ENCODE measurements at regions not wholly inside any gene's neighbourhood (a gene's known extent, or its start where the extent isn't known, plus 50 kb on each side); places are given as distances from the start of the nearest gene placed in this dataset.

DNA sequence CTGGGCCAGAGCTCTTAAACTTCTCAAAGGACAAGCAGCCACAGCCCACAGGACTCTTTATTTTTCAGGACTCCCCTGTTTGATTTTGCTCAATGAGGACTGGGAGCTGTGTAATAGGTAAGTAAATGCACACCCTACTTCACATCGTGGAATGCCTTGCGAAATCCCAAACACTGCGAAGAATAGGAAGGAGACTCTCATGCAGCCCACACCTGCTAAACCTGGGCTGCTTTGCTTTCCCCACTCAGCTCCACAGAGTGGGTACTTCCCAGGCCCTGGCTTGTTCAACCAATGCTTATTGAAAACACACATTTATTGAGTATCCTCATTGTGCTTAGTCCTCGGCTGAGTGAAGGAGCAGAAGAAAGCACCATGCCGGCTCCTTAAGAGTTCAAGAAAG lies 103.3 kb upstream of the FSTL4 start:
- intact Hi-C loops (cut with DNase I, micrococcal nuclease) = no loop called here
- no peak for ATAC-seq
- Mint-ChIP-seq H3K9me3 (ENCODE audit: low read depth) (peaks cover 5% of the 10 kb centered on the region), H3K36me3 (ENCODE audit: low read depth) (no peaks in the 10 kb centered on the region), H3K4me3 (no peak overlapping the region), H3K27me3 (peaks cover 12% of the 10 kb centered on the region), H3K27ac (no peak overlapping the region), H3K4me1 (no peaks in the 10 kb centered on the region)
- CTCF ChIA-PET = interaction anchor here (1.6 kb wide), 1 partner anchor 11 kb away, joined by 4 read pairs; no protein-coding TSS in a partner anchor
- DNase-seq = no peak
- POLR2A ChIA-PET = no interaction called here

DNA sequence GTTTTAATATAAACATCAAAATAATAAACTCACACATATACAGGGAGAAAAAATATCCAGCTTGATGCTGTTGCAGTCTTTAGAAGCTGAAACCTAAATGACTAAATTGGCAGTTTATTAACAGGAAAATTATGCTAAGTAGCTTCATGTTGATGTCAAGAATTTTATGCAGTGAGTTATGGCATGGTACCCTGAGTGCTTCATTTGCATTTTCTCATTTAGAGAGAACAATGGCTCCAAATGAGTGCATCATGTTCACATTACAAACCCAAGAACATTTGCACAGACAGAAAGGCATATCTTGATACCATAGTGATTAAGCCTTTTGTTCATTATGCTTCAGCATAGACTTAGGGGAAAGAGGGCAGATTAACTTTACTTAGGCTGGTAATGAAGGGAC lies 102.9 kb upstream of the FSTL4 start:
- Mint-ChIP-seq H3K4me1 (no peaks in the 10 kb centered on the region), H3K27me3 (peaks cover 10% of the 10 kb centered on the region), H3K27ac (no peak overlapping the region), H3K9me3 (ENCODE audit: low read depth) (peaks cover under 1% of the 10 kb centered on the region), H3K4me3 (no peak overlapping the region), H3K36me3 (ENCODE audit: low read depth) (no peaks in the 10 kb centered on the region)
- intact Hi-C loops (cut with DNase I, micrococcal nuclease) = no loop called here
- ChIA-PET POLR2A (no interaction called here), CTCF (no interaction called here)
- DNase-seq (no peak), ATAC-seq (no peak)

DNA sequence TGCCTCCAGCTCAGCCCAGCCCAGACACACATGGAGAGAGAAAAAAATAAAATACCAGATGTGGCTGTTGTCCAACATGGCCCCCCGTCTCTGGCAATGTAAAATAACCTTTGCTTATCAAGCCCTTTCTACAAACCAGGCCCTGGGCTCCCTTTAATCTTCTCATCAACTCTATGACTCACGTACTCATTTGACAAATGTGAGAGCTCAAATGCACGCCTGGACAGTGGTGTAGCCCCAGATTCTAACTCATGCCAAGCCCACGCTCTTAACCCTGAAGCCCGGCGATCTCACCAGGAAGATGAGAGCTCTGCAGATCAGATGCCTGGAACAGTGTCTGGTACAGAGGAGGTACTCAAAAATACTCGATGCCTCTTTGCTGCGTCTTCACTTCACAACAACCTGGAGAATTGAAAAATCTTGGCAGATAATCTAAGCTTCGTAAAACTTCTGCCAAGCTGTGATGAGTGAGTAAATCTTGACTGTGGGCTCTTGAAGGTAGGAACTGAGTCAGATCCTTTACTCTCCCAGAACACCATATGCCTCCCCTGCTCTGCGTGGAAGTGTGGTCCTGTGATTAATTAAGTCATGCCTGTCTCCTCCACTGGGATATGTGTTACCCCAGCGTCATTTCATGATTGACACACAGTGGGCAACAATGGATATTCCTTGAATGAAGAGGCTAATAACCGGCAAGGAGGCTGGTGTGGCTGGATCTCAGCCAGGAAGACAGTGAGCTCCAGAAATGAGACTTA lies 102.0 kb upstream of the FSTL4 start:
- ChIA-PET POLR2A (no interaction called here), CTCF (no interaction called here)
- intact Hi-C loops (cut with DNase I, micrococcal nuclease) = no loop called here
- no peaks in the 10 kb centered on the region for H3K36me3 Mint-ChIP-seq (ENCODE audit: low read depth)
- no peaks in the 10 kb centered on the region for H3K9me3 Mint-ChIP-seq (ENCODE audit: low read depth)
- DNase-seq (no peak), ATAC-seq (no peak)
- no peak overlapping the region for H3K27ac Mint-ChIP-seq
- peaks cover 10% of the 10 kb centered on the region for H3K27me3 Mint-ChIP-seq
- no peak overlapping the region for H3K4me3 Mint-ChIP-seq
- no peaks in the 10 kb centered on the region for H3K4me1 Mint-ChIP-seq

DNA sequence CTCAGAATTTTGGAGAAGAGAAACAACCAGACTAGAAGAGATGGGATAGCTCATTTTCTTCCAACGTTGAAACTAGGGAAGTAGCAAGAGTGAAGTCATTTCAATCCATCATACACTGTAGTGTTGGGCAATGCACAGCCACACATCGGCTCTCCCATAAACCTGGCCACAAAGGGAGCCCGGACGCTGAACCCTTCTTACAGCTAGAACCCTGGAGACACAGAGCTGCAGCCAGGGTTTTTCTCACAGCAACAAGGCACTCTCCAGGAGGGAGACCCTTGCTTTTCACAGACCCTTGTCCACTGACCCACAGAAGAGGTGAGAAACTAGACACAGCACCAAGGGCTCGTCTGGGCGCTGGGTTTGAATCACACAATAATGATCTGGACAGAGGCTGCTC lies 101.4 kb upstream of the FSTL4 start:
- H3K4me1 Mint-ChIP-seq = no peaks in the 10 kb centered on the region
- H3K36me3 Mint-ChIP-seq (ENCODE audit: low read depth) = no peaks in the 10 kb centered on the region
- POLR2A ChIA-PET = no interaction called here
- H3K27ac Mint-ChIP-seq = no peak overlapping the region
- ATAC-seq (no peak), DNase-seq (no peak)
- H3K27me3 Mint-ChIP-seq = peaks cover 10% of the 10 kb centered on the region
- no peak overlapping the region for H3K4me3 Mint-ChIP-seq
- intact Hi-C loops (cut with DNase I, micrococcal nuclease) = no loop called here
- CTCF ChIA-PET = no interaction called here
- no peaks in the 10 kb centered on the region for H3K9me3 Mint-ChIP-seq (ENCODE audit: low read depth)

DNA sequence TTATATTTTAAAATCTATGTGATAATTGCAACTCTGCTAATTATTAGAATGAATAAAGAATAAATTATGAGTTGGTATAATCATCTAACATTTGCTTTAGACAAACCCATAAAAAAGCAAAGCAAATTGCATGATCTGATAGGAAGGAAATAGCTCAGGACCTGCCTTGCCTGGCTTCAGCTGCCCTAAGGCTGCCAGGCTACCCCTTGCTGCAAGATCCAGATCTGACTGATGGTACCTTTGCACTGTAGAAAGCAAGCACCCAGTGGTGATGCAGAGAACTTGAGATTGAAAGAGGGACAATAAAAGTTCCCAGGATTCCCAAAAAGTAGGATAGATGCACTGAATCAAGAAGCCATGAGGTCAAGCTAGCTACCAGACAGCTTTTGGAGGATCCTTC lies 100.9 kb upstream of the FSTL4 start:
- ChIA-PET CTCF (interaction anchor here (0.5 kb wide), 1 partner anchor 54 kb away, joined by 3 read pairs; no protein-coding TSS in a partner anchor), POLR2A (no interaction called here)
- H3K36me3 Mint-ChIP-seq (ENCODE audit: low read depth) = no peaks in the 10 kb centered on the region
- no peaks in the 10 kb centered on the region for H3K9me3 Mint-ChIP-seq (ENCODE audit: low read depth)
- DNase-seq = no peak
- no peaks in the 10 kb centered on the region for H3K4me1 Mint-ChIP-seq
- intact Hi-C loops (cut with DNase I, micrococcal nuclease) = no loop called here
- no peak overlapping the region for H3K4me3 Mint-ChIP-seq
- peaks cover 6% of the 10 kb centered on the region for H3K27me3 Mint-ChIP-seq
- no peak for ATAC-seq
- H3K27ac Mint-ChIP-seq = no peak overlapping the region

DNA sequence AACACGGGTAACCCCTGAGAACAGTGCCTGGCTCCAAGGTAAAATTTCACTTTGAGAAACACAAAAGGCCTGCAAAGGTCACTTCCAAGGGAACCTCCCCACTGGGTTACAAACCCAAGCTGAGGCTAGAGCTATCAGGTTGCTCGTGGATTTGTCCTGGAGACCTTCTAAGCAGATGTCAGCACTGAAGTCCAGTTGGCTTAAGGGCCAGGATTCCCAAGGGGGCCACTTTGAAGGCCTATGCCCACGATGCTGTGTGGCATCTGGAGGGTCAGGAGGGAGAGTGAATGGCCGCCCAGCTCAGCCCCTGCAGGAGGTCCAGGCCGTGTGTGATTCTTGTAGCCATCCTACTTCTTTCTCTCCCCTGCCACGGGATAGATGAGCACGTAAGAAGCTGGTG lies 100.2 kb upstream of the FSTL4 start:
- CTCF ChIA-PET = interaction anchor here (0.9 to 1.3 kb wide), 2 partner anchors 24 to 48 kb away, joined by 3 to 5 read pairs; no protein-coding TSS in a partner anchor
- ATAC-seq = no peak
- no peak for DNase-seq
- POLR2A ChIA-PET = no interaction called here
- Mint-ChIP-seq H3K9me3 (ENCODE audit: low read depth) (no peaks in the 10 kb centered on the region), H3K27ac (no peak overlapping the region), H3K4me1 (no peaks in the 10 kb centered on the region), H3K36me3 (ENCODE audit: low read depth) (no peaks in the 10 kb centered on the region), H3K4me3 (no peak overlapping the region), H3K27me3 (peaks cover 5% of the 10 kb centered on the region)
- intact Hi-C loops (cut with DNase I, micrococcal nuclease) = no loop called here

DNA sequence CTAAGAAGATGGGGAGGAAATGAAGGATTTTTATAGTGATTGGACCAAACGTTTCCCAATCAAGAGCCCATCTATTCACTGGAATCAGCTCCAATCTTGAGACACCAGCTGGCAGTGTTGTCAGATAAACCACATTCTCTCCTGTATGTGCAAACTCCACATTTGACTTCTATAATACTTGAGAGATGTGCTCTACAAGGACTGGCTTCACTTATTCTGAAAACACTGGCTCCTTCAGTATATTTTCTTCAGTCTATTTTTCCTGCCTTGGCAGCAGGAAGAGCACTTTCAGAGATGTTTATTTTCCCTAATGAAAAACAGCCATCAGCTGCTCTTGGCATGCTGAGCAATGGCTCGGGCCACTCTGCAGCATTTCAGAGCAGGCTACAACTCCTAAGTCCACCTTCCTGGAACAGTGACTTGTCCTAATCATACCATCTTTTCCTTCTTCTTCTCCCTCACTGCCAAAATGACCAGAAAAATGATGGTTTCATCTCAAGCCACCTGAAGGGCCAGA lies 96.9 kb upstream of the FSTL4 start:
- Mint-ChIP-seq H3K9me3 (ENCODE audit: low read depth) (no peaks in the 10 kb centered on the region), H3K36me3 (ENCODE audit: low read depth) (no peaks in the 10 kb centered on the region), H3K4me3 (no peak overlapping the region), H3K27me3 (peaks cover 2% of the 10 kb centered on the region), H3K4me1 (no peaks in the 10 kb centered on the region), H3K27ac (no peak overlapping the region)
- intact Hi-C loops (cut with DNase I, micrococcal nuclease) = no loop called here
- ATAC-seq (no peak), DNase-seq (no peak)
- ChIA-PET CTCF (interaction anchor here (0.5 to 0.6 kb wide), 3 partner anchors 98 to 156 kb away, joined by 3 read pairs; no protein-coding TSS in a partner anchor), POLR2A (no interaction called here)

DNA sequence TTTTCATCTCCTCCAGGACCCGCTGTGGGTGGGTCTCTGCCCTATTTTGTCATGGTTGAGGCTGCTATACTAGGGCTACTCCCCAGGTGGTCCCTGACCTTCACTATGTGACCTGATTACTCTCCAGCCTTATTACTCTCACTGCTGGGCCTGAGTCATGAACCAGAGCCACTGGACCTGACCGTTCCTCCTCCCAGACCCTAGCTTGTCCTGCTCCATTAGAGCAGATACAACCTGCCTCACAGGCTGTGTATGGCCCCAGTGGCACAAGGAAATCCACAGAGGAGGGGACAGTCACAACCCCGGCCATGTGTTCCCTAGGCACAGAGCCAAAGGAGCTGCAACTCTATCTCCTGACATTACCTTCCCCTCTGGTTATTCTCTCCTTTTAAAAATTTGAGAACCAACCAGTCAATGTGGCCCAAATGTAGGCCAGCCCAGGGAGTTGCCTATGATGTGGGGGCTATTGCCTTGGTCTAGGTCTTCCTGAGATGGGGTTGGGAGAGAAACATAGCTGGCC lies 96.0 kb upstream of the FSTL4 start:
- no peaks in the 10 kb centered on the region for H3K9me3 Mint-ChIP-seq (ENCODE audit: low read depth)
- H3K4me1 Mint-ChIP-seq = no peaks in the 10 kb centered on the region
- ATAC-seq = no peak
- intact Hi-C loops (cut with DNase I, micrococcal nuclease) = no loop called here
- peaks cover 2% of the 10 kb centered on the region for H3K27me3 Mint-ChIP-seq
- DNase-seq = no peak
- no peaks in the 10 kb centered on the region for H3K36me3 Mint-ChIP-seq (ENCODE audit: low read depth)
- H3K4me3 Mint-ChIP-seq = no peak overlapping the region
- no peak overlapping the region for H3K27ac Mint-ChIP-seq
- CTCF ChIA-PET = no interaction called here
- POLR2A ChIA-PET = no interaction called here

DNA sequence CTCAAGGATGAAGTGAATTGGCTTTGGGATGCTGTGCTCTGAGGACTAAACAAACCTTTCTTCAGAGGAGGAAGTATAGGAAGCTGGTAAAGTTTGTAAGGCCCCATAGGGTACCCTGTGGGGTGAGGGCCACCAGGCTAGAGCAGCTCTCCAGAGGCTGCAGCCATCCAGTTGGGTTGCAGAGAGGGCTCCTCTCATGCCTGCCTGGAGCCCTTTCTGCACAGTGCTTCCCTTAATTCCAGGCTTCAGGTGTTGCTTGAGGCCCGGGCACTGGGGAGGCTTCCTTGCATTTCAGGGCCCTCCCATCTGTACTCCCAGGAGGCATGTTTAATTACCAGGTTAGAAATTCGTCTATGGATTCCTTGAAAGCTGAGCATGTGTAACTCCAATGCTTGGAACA lies 95.3 kb upstream of the FSTL4 start:
- CTCF ChIA-PET = no interaction called here
- ATAC-seq = no peak
- POLR2A ChIA-PET = interaction anchor here (0.5 kb wide), 1 partner anchor 358 kb away, joined by 4 read pairs; no protein-coding TSS in a partner anchor
- Mint-ChIP-seq H3K4me3 (no peak overlapping the region), H3K36me3 (ENCODE audit: low read depth) (no peaks in the 10 kb centered on the region), H3K4me1 (no peaks in the 10 kb centered on the region), H3K27ac (no peak overlapping the region), H3K27me3 (no peaks in the 10 kb centered on the region), H3K9me3 (ENCODE audit: low read depth) (no peaks in the 10 kb centered on the region)
- DNase-seq = no peak
- intact Hi-C loops (cut with DNase I, micrococcal nuclease) = no loop called here

DNA sequence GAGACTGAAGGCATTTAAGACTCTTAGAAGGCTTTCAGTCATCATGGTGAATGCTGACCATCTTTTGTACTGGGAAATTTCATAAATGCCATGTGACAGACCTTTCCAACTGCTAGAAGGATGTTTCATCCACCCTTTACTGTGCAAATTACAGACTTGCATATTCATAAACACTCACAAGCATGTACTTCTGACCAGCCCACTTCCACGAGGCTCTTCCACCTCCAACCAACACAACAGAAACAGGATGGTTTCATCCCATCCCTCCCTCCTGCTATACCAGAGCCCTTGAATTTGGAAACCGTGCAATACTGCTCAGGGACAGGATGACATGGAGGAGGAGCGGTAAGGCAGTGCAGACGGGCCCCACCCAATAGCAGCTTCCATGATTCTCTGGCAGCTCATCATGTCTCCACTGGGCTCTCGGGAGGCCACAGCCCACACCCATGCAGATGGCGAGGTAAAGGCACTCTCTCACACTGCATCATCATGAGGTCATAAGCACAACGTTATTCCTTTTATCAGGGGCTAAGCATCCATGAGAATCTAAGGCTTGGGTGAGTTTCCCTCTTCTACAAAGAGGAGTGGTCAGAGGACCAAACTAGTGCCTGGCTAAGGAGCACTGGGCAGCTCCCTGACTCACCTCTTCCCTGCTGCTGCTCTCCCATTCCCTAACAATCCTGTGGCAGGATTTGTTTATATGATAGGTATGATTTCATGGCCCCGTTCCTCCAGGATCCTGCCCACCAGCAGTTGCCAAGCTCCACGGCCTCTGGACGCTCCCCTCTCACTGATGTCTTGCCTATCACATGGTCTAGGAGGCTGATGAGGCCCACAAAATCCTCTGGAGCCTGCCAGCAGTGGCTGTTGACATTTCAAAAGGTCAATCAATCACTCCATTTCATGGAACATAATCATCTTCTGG lies 94.4 kb upstream of the FSTL4 start:
- POLR2A ChIA-PET = no interaction called here
- Mint-ChIP-seq H3K4me1 (no peaks in the 10 kb centered on the region), H3K4me3 (no peak overlapping the region), H3K36me3 (ENCODE audit: low read depth) (no peaks in the 10 kb centered on the region), H3K27ac (no peak overlapping the region), H3K27me3 (no peaks in the 10 kb centered on the region), H3K9me3 (ENCODE audit: low read depth) (no peaks in the 10 kb centered on the region)
- no peak for ATAC-seq
- DNase-seq = no peak
- CTCF ChIA-PET = no interaction called here
- intact Hi-C loops (cut with DNase I, micrococcal nuclease) = no loop called here

DNA sequence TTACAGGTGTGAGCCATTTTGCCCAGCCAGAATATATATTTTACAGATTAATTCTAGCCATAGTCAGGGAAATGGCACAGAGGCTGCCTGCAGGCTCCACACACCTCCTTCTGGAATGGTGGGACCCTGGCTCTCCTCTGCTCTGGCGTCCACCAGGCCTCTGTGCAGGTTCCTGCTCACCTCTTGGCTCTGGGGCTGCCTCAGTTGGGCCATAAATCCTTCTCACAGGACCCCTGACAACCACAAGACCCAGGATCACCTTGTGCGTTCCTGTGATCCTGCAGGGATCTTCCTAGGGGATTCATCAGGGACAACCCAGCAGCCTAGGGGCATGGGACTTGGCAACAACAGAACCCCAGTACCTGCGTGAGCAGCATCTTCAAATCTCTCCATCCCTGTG lies 93.0 kb upstream of the FSTL4 start:
- H3K27me3 Mint-ChIP-seq = peaks cover under 1% of the 10 kb centered on the region
- no peaks in the 10 kb centered on the region for H3K36me3 Mint-ChIP-seq (ENCODE audit: low read depth)
- no peak overlapping the region for H3K27ac Mint-ChIP-seq
- ChIA-PET CTCF (no interaction called here), POLR2A (no interaction called here)
- intact Hi-C loops (cut with DNase I, micrococcal nuclease) = no loop called here
- no peaks in the 10 kb centered on the region for H3K9me3 Mint-ChIP-seq (ENCODE audit: low read depth)
- peaks cover under 1% of the 10 kb centered on the region for H3K4me1 Mint-ChIP-seq
- no peak for DNase-seq
- no peak overlapping the region for H3K4me3 Mint-ChIP-seq
- no peak for ATAC-seq

DNA sequence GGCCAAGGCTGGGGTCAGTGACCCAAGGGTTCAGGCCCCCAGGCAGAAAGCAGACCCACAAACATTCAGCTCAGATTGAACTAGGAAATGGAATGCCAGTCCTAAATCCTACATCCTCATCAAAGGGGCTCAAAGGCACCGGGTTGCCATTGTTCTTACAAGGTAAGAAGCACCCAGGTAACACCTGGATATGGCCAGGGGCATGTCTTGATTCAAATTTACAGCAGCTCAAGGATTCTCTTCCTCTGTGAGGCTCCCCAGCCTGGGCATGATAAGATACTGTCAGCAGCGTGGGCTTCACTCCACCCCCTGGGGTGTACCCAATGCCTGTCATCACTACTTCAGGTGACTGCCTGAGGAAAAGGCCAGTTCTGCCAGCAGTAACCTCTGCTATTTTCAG lies 92.1 kb upstream of the FSTL4 start:
- no peak overlapping the region for H3K27ac Mint-ChIP-seq
- CTCF ChIA-PET = no interaction called here
- intact Hi-C loops (cut with DNase I, micrococcal nuclease) = no loop called here

More for the DNA sequence above, 92.1 kb upstream of the FSTL4 start:
- no peak for ATAC-seq
- POLR2A ChIA-PET = no interaction called here
- Mint-ChIP-seq H3K4me1 (peaks cover 3% of the 10 kb centered on the region), H3K36me3 (ENCODE audit: low read depth) (no peaks in the 10 kb centered on the region), H3K9me3 (ENCODE audit: low read depth) (no peaks in the 10 kb centered on the region), H3K27me3 (peaks cover 3% of the 10 kb centered on the region), H3K4me3 (no peak overlapping the region)
- DNase-seq = no peak
